ENCODE measurements at regions not wholly inside any gene's neighbourhood (a gene's known extent, or its start where the extent isn't known, plus 50 kb on each side); places are given as distances from the start of the nearest gene placed in this dataset.

DNA sequence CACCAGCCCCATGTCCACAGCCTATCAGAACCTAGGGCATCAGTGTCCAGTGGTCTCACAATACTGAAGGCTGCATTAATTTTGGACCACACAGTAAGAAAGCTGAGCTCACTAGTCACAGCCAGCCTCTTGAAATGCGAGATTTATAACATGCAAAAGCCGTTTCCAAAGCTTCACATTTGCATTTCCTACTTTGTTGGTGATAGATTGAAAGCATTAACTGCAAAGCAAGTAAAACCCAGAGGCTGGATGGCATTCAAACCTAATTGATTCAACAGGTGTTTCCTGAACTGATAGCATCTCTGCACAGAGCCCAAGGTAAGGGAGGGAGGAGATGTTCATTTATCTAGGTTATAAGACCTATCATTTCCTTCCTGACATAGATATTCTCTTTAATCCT lies 410.1 kb downstream of the OMA1 start:
- H3K4me1 Mint-ChIP-seq: peaks cover 13% of the 10 kb centered on the region
- Histone ChIP-seq H3K27ac (ENCODE audit: low read depth, low read length) (no peak overlapping the region), H3K4me1 (ENCODE audit: control insufficient read depth, insufficient read depth, low read length) (no peaks in the 10 kb centered on the region), H3K9ac (ENCODE audit: extremely low read depth, low read length, poor library complexity, severe bottlenecking) (no peak overlapping the region), H3K9me3 (ENCODE audit: control insufficient read depth, low read length) (peaks cover 4% of the 10 kb centered on the region), H3K4me3 (ENCODE audit: low read length) (no peak overlapping the region), H3K36me3 (ENCODE audit: control insufficient read depth, insufficient read depth, low read length) (no peaks in the 10 kb centered on the region), H3K27me3 (ENCODE audit: control insufficient read depth, insufficient read depth, low read length, poor library complexity, severe bottlenecking) (no peaks in the 10 kb centered on the region)
- H3K27ac Mint-ChIP-seq: no peak overlapping the region
- no peaks in the 10 kb centered on the region for H3K27me3 Mint-ChIP-seq (ENCODE audit: insufficient read depth)
- peaks cover 1% of the 10 kb centered on the region for H3K36me3 Mint-ChIP-seq (ENCODE audit: low read depth)
- H3K9me3 Mint-ChIP-seq: peaks cover 18% of the 10 kb centered on the region
- no peak for DNase-seq
- 62 to 74% methylated on average over 2 of the region's 2 CpGs for WGBS, 2 experiments (ENCODE audit: insufficient coverage in 1 of 2, insufficient read length in 1 of 2)
- TF ChIP-seq, protein P1, sequence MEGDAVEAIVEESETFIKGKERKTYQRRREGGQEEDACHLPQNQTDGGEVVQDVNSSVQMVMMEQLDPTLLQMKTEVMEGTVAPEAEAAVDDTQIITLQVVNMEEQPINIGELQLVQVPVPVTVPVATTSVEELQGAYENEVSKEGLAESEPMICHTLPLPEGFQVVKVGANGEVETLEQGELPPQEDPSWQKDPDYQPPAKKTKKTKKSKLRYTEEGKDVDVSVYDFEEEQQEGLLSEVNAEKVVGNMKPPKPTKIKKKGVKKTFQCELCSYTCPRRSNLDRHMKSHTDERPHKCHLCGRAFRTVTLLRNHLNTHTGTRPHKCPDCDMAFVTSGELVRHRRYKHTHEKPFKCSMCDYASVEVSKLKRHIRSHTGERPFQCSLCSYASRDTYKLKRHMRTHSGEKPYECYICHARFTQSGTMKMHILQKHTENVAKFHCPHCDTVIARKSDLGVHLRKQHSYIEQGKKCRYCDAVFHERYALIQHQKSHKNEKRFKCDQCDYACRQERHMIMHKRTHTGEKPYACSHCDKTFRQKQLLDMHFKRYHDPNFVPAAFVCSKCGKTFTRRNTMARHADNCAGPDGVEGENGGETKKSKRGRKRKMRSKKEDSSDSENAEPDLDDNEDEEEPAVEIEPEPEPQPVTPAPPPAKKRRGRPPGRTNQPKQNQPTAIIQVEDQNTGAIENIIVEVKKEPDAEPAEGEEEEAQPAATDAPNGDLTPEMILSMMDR (conservative IDR thresholded peaks at IDR 0.05): no peak
- H3K4me3 Mint-ChIP-seq: no peak overlapping the region

DNA sequence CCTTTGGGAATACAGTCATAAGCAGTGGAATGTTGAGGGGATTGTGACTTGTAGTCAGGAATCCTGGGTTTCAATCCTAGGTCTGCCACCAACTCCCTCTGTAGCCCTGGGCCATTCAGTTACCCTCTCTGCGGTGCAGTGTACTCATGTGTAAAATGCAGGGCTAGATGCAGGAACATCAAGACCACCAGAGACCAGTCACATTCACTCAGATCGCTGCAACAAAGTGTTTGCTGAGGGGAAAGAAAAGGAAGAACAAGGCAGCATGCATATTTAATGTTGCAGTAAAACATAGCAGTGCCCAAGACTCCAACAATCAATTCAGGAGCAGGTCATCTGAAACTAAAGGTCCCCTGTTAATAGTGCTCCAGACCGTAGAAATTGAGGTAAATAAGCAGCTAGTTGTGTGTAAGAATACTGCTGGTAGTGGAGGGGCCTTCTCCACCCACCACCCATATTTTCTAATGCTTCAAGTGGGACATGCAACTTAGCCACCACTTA lies 410.7 kb downstream of the OMA1 start:
- Mint-ChIP-seq H3K4me1 (peaks cover 13% of the 10 kb centered on the region), H3K27ac (no peak overlapping the region), H3K36me3 (ENCODE audit: low read depth) (peaks cover 1% of the 10 kb centered on the region), H3K9me3 (peaks cover 16% of the 10 kb centered on the region), H3K4me3 (no peak overlapping the region), H3K27me3 (ENCODE audit: insufficient read depth) (no peaks in the 10 kb centered on the region)
- no peak overlapping the region for H3K4me3 ChIP-seq (ENCODE audit: low read length)
- no peaks in the 10 kb centered on the region for H3K36me3 ChIP-seq (ENCODE audit: control insufficient read depth, insufficient read depth, low read length)
- TF ChIP-seq, protein P1 (conservative IDR thresholded peaks at IDR 0.05): no peak
- DNase-seq: no peak
- no peaks in the 10 kb centered on the region for H3K4me1 ChIP-seq (ENCODE audit: control insufficient read depth, insufficient read depth, low read length)
- WGBS, 2 experiments (ENCODE audit: insufficient coverage in 1 of 2, insufficient read length in 1 of 2): 84 to 100% methylated on average over 1 to 2 of the region's 3 CpGs
- H3K9ac ChIP-seq (ENCODE audit: extremely low read depth, low read length, poor library complexity, severe bottlenecking): no peak overlapping the region
- peaks cover 4% of the 10 kb centered on the region for H3K9me3 ChIP-seq (ENCODE audit: control insufficient read depth, low read length)
- H3K27ac ChIP-seq (ENCODE audit: low read depth, low read length): no peak overlapping the region
- no peaks in the 10 kb centered on the region for H3K27me3 ChIP-seq (ENCODE audit: control insufficient read depth, insufficient read depth, low read length, poor library complexity, severe bottlenecking)

DNA sequence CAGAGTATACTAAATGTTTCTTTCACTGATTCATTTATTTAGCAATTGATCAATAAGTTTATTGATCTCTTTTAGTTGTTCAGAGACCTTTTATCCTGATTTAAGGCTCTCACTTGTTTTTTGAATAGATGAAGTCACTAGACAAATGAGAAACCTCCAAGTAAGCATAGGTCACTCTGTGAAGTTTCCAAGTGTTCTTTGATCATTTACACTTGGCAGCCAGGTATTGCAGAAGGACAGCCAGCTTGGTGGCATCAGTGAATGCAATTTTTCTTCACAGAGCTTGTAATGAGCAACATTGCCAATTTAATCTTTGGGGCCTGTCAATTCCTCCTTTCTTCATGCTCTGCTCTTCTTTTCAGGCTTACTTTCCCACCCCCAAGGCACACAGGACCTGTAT lies 413.0 kb downstream of the OMA1 start:
- H3K9me3 ChIP-seq (ENCODE audit: control insufficient read depth, low read length): peaks cover 4% of the 10 kb centered on the region
- no peak overlapping the region for H3K4me3 Mint-ChIP-seq
- TF ChIP-seq, protein P1 (conservative IDR thresholded peaks at IDR 0.05): no peak
- no peak overlapping the region for H3K9ac ChIP-seq (ENCODE audit: extremely low read depth, low read length, poor library complexity, severe bottlenecking)
- no peaks in the 10 kb centered on the region for H3K27me3 Mint-ChIP-seq (ENCODE audit: insufficient read depth)
- no peaks in the 10 kb centered on the region for H3K36me3 ChIP-seq (ENCODE audit: control insufficient read depth, insufficient read depth, low read length)
- H3K4me1 ChIP-seq (ENCODE audit: control insufficient read depth, insufficient read depth, low read length): no peaks in the 10 kb centered on the region
- no peaks in the 10 kb centered on the region for H3K27me3 ChIP-seq (ENCODE audit: control insufficient read depth, insufficient read depth, low read length, poor library complexity, severe bottlenecking)
- H3K36me3 Mint-ChIP-seq (ENCODE audit: low read depth): peaks cover 1% of the 10 kb centered on the region
- H3K27ac ChIP-seq (ENCODE audit: low read depth, low read length): no peak overlapping the region
- no peak overlapping the region for H3K4me3 ChIP-seq (ENCODE audit: low read length)
- H3K9me3 Mint-ChIP-seq: peaks cover 9% of the 10 kb centered on the region
- no peak for DNase-seq
- H3K27ac Mint-ChIP-seq: no peak overlapping the region
- H3K4me1 Mint-ChIP-seq: peaks cover 13% of the 10 kb centered on the region
